Jurkat, Clone E6-1 (cell line): ENCODE measurements at regions not wholly inside any gene's neighbourhood (a gene's known extent, or its start where the extent isn't known, plus 50 kb on each side); places are given as distances from the start of the nearest gene placed in this dataset.
A peak's percentile ranks its signal among the peaks of the same experiment; 100 is the strongest.

Experiments used
- DNase-seq: peaks from one replicate; pipeline ENCODE4 v3.0.0-alpha.2; 2011; ENCODE audit warnings: low read depth, low spot score
- H3K4me3 ChIP-seq: 2 replicates; pipeline ENCODE4 v1.5.1; 2011; ENCODE audit warnings: mild to moderate bottlenecking, low read length, control low read depth, moderate library complexity

GRCh38 chr9:107636571-107637381 is 147.2 kb upstream of the KLF4 start:
- no peak for DNase-seq
- no peak overlapping the region for H3K4me3 ChIP-seq

DNA sequence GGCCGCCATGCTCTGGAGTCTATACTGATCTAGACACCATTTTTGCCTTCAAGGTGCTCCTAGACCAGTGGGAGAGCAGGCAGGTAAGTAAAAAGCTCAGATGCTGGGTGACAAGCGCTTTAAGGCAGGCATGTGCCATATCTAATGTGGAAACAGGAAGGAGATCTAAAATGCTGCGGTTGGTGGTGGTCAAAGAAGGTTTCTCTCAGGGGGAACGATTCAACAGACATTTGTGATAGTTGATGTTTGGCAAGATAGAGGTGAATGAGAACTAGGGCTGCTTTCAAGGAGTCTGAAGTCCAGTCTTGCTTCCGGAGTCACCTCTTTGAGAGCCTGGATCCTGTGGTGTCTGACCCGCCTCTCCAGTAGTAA is 146.2 kb upstream of the KLF4 start:
- no peak overlapping the region for H3K4me3 ChIP-seq
- DNase-seq = peak; percentile 52

- no peak for DNase-seq
- H3K4me3 ChIP-seq = no peak overlapping the region
Observed at GRCh38 chr9:107635101-107635802, 145.7 kb upstream of the KLF4 start.

- DNase-seq = no peak
- H3K4me3 ChIP-seq = no peak overlapping the region
Observed at GRCh38 chr9:107633406-107633805, 143.8 kb upstream of the KLF4 start.

DNA sequence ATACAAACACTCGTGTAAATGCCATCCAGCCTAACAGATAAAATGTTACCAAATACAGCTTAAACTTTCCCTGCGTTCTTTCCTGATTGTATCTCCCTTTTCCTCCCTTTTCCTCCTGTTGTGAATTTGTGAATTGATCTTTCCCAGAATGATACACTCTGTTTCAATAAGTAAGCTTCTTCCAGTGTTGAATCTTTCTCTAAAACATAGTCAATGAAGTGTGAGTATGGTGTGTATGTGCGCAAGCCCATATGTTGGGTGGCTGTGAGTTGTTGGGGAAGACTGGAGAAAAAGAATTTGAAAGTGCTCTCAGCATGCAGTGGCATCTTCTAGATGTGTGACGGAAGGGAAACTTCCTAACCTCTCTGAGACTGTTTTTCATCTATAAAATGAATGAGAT is 143.1 kb upstream of the KLF4 start:
- DNase-seq = no peak
- no peak overlapping the region for H3K4me3 ChIP-seq

DNA sequence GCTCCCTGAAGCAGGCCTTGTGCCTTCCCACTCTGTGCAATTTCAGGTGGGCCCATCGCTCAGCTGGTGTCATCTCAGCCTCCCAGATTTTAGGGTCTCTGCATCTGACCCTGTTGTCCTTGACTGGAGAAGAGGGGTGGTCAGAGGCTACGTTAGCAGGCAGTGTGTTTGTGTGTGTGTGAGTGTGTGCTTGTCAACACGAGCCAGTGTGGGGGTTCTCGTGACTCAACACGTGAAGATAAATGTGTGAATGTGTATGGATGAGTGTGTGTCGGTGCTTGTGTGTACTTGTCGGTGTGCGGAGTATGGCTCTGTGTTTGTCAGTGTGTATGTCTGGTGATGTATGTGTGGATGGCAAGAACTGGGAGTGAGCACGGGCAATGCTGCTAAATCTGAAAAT is 142.6 kb upstream of the KLF4 start:
- no peak for DNase-seq
- no peak overlapping the region for H3K4me3 ChIP-seq

DNA sequence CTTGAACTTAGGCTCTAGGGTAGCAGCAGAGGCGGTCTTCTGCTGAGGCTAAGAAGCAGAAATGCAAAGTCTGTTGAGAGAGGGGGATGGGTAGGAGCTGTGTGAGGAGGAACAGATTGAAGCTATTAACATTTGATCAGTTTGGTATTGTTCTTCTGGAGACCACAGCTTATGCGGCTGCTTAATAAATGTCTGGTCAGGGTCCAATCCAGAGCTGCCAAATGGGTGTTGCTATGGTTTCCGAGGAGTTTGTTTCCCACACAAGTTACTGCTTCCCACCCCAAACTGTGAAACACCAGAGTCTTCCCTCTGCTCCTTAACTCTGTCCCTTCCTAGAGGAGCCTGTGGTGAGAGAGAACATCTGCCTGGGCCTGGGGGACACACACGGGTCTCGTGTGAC is 142.2 kb upstream of the KLF4 start:
- H3K4me3 ChIP-seq = no peak overlapping the region
- DNase-seq = no peak

- no peak overlapping the region for H3K4me3 ChIP-seq
- no peak for DNase-seq
Observed at GRCh38 chr9:107630156-107630555, 140.6 kb upstream of the KLF4 start.

GRCh38 chr9:107628444-107628843 is 138.9 kb upstream of the KLF4 start:
- no peak for DNase-seq
- no peak overlapping the region for H3K4me3 ChIP-seq

DNA sequence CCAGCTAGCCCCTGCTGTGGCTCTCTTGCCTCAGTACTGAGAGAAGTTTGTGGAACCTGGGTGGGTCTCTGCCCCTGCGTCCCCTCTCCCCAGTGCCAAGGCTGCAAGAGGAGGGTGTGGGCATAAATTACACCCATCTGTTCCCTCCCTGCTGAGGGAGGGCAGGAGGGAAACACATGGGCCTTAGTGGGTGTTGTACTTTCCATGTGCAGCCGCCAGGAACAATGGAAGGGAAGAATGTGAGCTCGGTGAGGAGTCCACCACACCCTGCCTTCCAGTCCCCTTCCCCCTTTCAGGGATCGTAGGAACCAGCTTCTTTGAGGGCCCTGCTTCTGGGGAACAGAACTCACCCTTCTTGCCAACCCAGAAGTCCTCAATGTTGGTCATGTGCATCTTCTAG is 138.2 kb upstream of the KLF4 start:
- no peak for DNase-seq
- no peak overlapping the region for H3K4me3 ChIP-seq

GRCh38 chr9:107626118-107626517 is 136.5 kb upstream of the KLF4 start:
- H3K4me3 ChIP-seq = no peak overlapping the region
- no peak for DNase-seq

- no peak overlapping the region for H3K4me3 ChIP-seq
- DNase-seq = no peak
Observed at GRCh38 chr9:107625383-107625984, 135.9 kb upstream of the KLF4 start.

DNA sequence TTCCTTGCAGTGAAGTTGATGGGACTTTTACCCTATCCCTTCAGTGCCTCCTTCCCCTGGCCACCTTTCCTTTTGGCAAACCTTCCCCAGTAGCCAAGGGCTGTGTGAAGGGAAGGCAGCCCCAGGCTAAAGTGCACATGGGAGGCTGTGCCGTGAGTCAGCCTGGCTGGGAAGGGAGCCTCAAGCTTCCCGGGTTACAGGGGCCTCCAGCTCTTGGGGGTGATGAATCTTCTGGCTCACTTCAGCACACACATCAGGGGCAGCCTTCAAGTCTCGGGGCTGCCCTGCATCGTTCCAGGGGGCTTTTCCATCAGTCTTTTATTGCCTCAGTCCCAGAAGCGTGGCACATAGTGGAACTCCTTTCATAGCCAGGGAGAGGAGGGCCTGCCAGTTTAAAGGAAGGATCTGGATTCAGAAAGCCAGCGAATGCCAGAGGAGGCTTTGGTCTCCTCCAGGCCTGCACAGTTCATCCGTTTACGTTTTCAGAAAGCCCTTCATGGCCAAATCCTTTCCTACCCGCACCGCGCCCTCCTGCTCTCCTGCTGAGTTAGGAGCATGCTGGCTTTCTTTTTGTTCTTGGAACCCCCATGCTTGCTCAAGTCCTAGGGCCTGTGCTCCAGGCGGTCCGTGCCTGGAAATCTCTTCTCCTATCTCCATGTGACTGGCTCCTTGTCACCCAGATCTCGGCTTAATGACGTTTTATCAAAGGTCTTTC is 134.8 kb upstream of the KLF4 start:
- no peak overlapping the region for H3K4me3 ChIP-seq
- no peak for DNase-seq

- DNase-seq = no peak
- H3K4me3 ChIP-seq = no peak overlapping the region
Observed at GRCh38 chr9:107621436-107621835, 131.9 kb upstream of the KLF4 start.

DNA sequence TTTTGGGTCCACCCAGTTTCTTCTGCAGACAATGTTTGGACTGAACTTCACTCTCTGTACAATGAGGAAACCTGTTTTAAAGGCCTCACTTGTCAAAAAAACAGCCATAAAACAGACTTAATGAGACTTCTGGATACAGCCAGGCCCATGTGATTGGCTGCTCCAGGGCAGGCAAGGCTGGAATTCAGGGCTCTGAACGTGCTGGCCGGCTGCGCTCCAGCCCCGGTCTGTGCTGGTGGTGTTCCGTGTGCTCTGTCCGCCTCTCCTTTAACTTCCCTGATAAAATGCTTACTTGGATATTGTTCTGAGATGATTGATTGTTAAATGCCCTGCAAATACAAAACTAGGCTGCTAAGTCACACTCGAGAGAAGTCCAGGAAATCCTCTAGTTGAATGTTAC is 131.2 kb upstream of the KLF4 start:
- DNase-seq = no peak
- H3K4me3 ChIP-seq = no peak overlapping the region

DNA sequence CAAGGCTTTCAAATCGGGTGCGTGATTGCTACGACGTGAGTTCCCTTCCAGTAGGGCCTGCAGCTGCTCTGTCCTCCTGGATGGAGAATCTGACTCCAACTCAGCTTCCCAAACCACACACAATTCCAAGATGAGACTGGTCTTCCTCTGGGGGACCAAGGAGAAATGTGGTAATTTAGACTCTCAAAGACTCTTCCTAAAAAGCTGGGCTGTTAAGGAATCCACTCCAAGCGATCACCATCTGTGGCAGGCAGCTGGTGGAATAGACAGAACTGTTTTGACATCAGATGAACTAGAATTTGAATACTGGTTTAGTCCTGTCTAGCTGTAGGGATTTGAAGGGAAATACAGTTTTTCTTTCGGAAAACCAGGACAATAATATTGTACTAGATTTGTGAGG is 130.7 kb upstream of the KLF4 start:
- DNase-seq = no peak

DNA sequence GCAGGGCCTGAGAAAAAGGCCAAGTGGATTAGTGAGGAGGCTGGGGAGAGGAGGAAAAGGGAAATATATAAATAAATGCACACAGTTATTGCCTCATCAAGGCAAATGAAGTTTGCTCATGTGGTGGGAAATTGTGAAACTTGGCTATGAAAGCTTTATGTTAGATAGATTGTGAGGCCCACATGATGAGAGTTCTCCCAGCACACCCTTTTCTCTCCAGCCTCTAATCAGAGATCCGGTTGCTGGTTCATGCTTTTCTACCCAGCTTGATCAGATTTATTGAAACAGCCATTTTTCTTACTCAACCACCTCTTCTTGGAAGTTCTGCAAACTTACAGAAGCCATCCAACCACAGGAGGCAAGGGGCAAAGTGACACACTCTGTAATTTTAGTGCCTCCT is 125.8 kb upstream of the KLF4 start:
- no peak overlapping the region for H3K4me3 ChIP-seq
- DNase-seq = no peak

More for the DNA sequence above, 130.7 kb upstream of the KLF4 start:
- H3K4me3 ChIP-seq = no peak overlapping the region

- H3K4me3 ChIP-seq = no peak overlapping the region
- DNase-seq = no peak
Observed at GRCh38 chr9:107614765-107615164, 125.2 kb upstream of the KLF4 start.

- no peak overlapping the region for H3K4me3 ChIP-seq
- DNase-seq = no peak
Observed at GRCh38 chr9:107613321-107613720, 123.8 kb upstream of the KLF4 start.

DNA sequence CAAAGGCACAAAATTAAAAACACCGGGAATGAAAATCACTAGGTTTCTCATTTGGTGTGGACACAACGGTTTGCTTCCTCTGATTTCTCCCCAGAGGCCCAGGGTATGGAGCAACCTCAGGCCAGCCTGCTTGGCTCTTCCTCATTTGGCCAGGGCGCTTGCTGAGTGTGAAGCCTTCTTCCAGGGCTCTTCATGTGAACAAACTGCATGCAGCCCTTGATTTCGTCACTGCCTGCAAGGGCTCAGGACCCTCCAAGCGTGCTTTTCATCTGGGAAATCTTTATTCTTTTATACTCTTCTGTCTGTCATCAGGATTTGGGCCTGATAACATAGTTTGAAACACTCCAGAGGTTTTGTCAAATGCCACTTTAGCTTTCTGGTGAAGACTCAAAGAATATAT is 122.6 kb upstream of the KLF4 start:
- H3K4me3 ChIP-seq = no peak overlapping the region
- DNase-seq = no peak
